ENCODE measurements at regions not wholly inside any gene's neighbourhood (a gene's known extent, or its start where the extent isn't known, plus 50 kb on each side); places are given as distances from the start of the nearest gene placed in this dataset.

- TF ChIP-seq CTCF (conservative IDR thresholded peaks at IDR 0.05) (no peak), ZFX (IDR thresholded peaks at IDR 0.05) (no peak)
These were observed 587.3 kb upstream of the GCFC2 start for GRCh38 chr2:76298041-76298440.

Measured in C4-2B (cell line).